Activated B cell treated with CpG ODN at 0.5 μM for 24 hours (primary cell): ENCODE measurements at regions not wholly inside any gene's neighbourhood (a gene's known extent, or its start where the extent isn't known, plus 50 kb on each side); places are given as distances from the start of the nearest gene placed in this dataset.

Source experiments
- ATAC-seq: fragments of 200-7000 bp; cut with Tn5 transposase; one replicate; pipeline ENCODE4 v1.10.0; 2021; ENCODE audit warnings: low read depth, mild to moderate bottlenecking, moderate library complexity
- CTCF ChIA-PET: fragments of 350-600 bp; sonication (Branson Sonifier 250); formaldehyde crosslinking; loops from one replicate; lab custom pipeline; 2021; ENCODE audit warnings: antibody characterized with exemption; lab: Charles Lee
- POLR2A ChIA-PET: fragments of 350-600 bp; sonication (Branson Sonifier 250); formaldehyde crosslinking; loops from one replicate; lab custom pipeline; 2021; ENCODE audit warnings: antibody characterized with exemption; lab: Charles Lee
- DNase-seq: peaks from one replicate; pipeline ENCODE4 v3.0.0; 2022
- H3K27ac Mint-ChIP-seq: one replicate; pipeline ENCODE4 v1.8.0; 2020; ENCODE audit warnings: mixed read lengths
- H3K27me3 Mint-ChIP-seq: one replicate; pipeline ENCODE4 v1.8.0; 2021; ENCODE audit warnings: mixed read lengths
- H3K36me3 Mint-ChIP-seq: one replicate; pipeline ENCODE4 v1.8.0; 2021; ENCODE audit warnings: low read depth, mixed read lengths
- H3K4me1 Mint-ChIP-seq: one replicate; pipeline ENCODE4 v1.8.0; 2021; ENCODE audit warnings: mixed read lengths
- H3K4me3 Mint-ChIP-seq: one replicate; pipeline ENCODE4 v1.8.0; 2020; ENCODE audit warnings: mild to moderate bottlenecking, mixed read lengths
- H3K9me3 Mint-ChIP-seq: one replicate; pipeline ENCODE4 v1.8.0; 2020; ENCODE audit warnings: mixed read lengths
- intact Hi-C: fragments of 100-400 bp; cut with micrococcal nuclease; formaldehyde crosslinking; loops from one replicate; pipeline ENCODE4 v1.15.1; 2024
- TF ChIP-seq, protein P1 (sequence below): fragments of 200-600 bp; IDR thresholded peaks from one replicate; pipeline ENCODE4 v1.8.0; 2022; ENCODE audit warnings: antibody characterized with exemption, mild to moderate bottlenecking

DNA sequence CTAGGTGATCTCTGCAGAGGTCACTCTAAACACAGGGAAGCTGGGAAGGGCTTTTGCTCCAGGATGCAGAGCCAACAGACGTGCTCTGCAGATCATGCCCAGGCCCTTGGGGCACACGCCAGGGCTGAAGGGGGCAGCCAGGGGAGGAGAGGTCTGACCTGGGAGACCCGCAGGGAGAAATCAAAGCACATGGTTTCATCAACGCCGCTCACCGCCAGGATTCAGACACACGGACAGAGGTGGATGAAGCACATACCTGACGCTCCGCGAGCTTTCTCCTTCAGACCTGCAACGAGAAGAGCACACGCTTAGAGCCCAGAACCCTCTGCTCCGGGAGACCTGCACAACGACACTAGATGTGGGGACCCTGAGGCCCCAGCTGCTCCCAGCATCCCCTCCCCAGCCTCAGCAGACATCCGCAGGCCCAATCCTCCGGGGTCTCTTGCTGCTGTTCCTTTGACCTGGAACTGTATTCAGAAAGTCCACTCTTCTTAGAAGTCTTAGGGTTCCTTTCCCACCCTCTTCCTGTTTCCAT lies 90.7 kb upstream of the IQSEC1 start:
- ATAC-seq (no peak), DNase-seq (no peak)
- H3K9me3 Mint-ChIP-seq = no peaks in the 10 kb centered on the region
- no peaks in the 10 kb centered on the region for H3K4me1 Mint-ChIP-seq
- TF ChIP-seq, protein P1, sequence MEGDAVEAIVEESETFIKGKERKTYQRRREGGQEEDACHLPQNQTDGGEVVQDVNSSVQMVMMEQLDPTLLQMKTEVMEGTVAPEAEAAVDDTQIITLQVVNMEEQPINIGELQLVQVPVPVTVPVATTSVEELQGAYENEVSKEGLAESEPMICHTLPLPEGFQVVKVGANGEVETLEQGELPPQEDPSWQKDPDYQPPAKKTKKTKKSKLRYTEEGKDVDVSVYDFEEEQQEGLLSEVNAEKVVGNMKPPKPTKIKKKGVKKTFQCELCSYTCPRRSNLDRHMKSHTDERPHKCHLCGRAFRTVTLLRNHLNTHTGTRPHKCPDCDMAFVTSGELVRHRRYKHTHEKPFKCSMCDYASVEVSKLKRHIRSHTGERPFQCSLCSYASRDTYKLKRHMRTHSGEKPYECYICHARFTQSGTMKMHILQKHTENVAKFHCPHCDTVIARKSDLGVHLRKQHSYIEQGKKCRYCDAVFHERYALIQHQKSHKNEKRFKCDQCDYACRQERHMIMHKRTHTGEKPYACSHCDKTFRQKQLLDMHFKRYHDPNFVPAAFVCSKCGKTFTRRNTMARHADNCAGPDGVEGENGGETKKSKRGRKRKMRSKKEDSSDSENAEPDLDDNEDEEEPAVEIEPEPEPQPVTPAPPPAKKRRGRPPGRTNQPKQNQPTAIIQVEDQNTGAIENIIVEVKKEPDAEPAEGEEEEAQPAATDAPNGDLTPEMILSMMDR = no peak
- H3K27ac Mint-ChIP-seq = no peak overlapping the region
- H3K36me3 Mint-ChIP-seq = no peaks in the 10 kb centered on the region
- H3K4me3 Mint-ChIP-seq = no peak overlapping the region
- intact Hi-C loops = no loop called here
- ChIA-PET POLR2A (no interaction called here), CTCF (no interaction called here)
- H3K27me3 Mint-ChIP-seq = peaks cover 7% of the 10 kb centered on the region

DNA sequence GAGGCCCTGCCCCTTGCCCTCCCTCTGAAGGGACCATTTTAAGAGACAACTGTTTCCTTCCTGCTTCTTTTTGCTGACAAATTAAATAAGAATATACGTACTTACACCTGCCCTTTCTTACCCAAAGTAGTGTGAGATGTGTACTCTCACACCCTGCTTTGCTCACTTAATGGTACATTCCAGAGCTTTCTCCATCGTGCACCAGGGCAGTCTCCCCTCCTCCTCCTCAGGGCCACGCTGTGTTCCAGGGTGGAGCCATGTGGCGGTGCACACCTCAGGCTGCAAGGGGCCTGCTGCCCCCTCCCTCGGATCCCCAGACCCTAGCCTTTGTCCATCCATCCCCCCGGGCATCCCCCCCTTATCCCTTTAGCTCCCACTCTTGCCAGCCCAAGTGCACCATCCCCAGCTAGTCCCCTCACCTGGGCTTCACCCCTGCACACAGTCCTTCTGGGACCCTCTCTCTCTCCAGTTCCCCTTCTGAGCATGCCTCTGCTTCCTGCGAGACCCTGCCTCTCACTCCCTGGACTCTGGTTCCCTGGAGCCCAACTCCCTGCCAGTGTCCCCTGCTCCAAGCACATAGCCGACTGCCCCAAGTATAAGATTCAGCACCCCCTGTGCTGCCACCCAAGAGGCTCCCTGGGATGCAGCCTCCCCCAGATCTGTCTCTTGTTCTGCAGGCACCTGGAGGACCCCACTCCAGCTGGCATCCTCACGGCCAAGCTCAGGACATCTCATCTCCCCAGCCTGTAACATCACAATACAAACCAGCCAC lies 89.5 kb upstream of the IQSEC1 start:
- TF ChIP-seq, protein P1 = no peak
- CTCF ChIA-PET = no interaction called here
- no peak overlapping the region for H3K27ac Mint-ChIP-seq

DNA sequence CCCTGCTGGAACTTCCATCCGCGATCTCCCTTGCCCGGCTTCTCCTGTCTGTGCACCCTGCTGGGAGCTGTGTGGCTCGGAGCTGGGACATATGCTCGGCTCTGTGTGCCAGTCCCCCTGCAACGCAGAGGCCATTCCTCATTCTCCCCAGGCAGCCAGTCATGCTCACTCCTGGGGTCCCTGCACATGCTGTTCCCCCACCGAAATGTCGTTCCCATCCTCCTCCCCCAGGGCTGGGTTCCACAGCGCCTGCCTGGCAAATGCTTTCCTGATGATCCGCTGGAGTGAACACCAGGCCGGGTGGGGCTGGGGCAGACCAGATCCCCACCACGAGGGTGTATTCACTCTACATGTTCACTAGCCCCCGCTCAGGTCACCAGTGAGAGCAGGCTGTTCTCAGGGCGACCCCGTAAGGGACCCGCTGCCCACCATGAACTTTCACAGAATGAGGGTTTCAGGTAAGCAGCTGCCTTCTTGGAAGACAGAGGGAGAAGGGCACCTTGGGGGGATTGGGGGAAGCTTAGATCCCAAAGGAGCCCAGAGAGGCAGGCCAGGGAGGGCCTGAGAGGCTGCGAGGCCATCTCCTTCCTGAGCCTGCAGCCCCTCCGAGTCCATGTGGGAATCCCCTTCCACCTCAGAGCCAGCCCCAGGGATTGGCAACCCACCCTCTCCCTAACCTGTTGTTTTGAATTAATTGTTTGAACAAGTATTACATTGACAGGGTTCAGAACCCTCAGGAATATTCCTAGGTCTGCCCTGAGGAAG lies 88.7 kb upstream of the IQSEC1 start:
- H3K9me3 Mint-ChIP-seq = no peaks in the 10 kb centered on the region
- POLR2A ChIA-PET = no interaction called here
- TF ChIP-seq, protein P1 = no peak
- CTCF ChIA-PET = no interaction called here
- H3K27ac Mint-ChIP-seq = no peak overlapping the region
- ATAC-seq (no peak), DNase-seq (no peak)
- intact Hi-C loops = no loop called here
- no peak overlapping the region for H3K4me3 Mint-ChIP-seq
- H3K27me3 Mint-ChIP-seq = peaks cover 6% of the 10 kb centered on the region
- H3K4me1 Mint-ChIP-seq = no peaks in the 10 kb centered on the region
- no peaks in the 10 kb centered on the region for H3K36me3 Mint-ChIP-seq

More for the DNA sequence above, 89.5 kb upstream of the IQSEC1 start:
- H3K27me3 Mint-ChIP-seq = peaks cover 7% of the 10 kb centered on the region
- no peaks in the 10 kb centered on the region for H3K36me3 Mint-ChIP-seq
- H3K9me3 Mint-ChIP-seq = no peaks in the 10 kb centered on the region
- H3K4me1 Mint-ChIP-seq = no peaks in the 10 kb centered on the region
- intact Hi-C loops = no loop called here
- H3K4me3 Mint-ChIP-seq = no peak overlapping the region
- ATAC-seq = no peak
- POLR2A ChIA-PET = no interaction called here
- DNase-seq = no peak

DNA sequence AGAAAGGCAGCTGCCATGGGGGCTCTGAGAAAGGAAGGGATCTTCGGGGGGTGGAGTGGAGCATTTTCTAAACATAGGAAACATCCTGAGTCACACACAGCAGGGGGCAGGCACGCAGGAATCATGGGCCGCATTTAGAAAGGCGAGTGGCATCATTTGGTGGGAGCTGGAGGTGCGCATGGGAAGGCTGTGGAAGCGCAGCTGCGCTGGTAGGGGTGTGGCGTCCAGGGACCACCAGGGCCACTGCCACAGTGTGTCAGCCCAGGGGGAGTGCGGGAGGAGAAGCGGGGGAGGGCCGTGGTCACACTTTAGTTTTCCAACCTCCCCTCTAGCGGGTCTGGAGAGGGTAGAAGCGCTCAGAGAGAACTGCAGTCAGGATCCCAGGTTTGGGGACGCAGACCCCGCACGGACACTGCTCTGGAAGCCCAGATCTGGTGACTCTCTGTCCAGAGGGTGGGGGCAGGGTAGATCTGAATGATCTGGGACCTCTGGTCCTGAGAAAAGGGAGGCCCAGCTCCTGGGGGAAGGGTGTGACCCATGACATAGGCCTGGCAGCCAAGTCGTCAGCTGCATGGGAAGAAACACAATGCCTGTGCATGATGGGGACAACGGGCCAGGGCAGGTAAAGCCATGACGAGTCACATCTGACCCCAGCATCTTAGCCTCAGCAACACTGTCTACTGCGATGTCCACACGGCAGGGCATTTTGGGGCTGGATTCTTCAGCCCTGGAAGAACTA lies 88.0 kb upstream of the IQSEC1 start:
- intact Hi-C loops = no loop called here
- Mint-ChIP-seq H3K36me3 (peaks cover 3% of the 10 kb centered on the region), H3K27ac (no peak overlapping the region), H3K4me3 (no peak overlapping the region), H3K4me1 (no peaks in the 10 kb centered on the region), H3K27me3 (peaks cover 6% of the 10 kb centered on the region), H3K9me3 (peaks cover 6% of the 10 kb centered on the region)
- TF ChIP-seq, protein P1 = no peak
- ChIA-PET CTCF (no interaction called here), POLR2A (no interaction called here)
- DNase-seq = no peak
- ATAC-seq = no peak
